ENCODE measurements at regions not wholly inside any gene's neighbourhood (a gene's known extent, or its start where the extent isn't known, plus 50 kb on each side); places are given as distances from the start of the nearest gene placed in this dataset.

GRCh38 chr2:19807866-19808265 lies 93.9 kb downstream of the TTC32 start:
- no peak for DNase-seq

DNA sequence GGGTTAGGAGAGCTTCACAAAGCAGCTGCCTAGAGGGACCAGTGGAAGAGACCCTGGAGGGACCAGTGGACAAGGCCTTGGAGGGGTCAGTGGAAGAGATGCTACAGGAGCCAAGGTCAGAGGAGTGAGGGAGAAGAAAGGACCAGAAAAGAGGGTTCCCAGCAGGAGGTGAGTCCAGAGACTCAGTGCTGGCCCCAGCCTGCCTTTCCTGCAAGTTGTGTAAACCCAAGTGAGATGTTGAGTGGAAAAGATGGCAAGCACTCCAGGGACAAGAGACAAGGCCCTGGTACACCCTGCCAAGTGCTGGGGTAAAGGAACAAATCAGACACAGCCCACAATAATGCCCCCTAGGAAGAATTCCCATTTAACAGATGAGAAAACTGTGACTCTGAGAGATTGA lies 94.4 kb downstream of the TTC32 start:
- no peak for DNase-seq

GRCh38 chr2:19806591-19806990 lies 95.2 kb downstream of the TTC32 start:
- no peak for DNase-seq

DNA sequence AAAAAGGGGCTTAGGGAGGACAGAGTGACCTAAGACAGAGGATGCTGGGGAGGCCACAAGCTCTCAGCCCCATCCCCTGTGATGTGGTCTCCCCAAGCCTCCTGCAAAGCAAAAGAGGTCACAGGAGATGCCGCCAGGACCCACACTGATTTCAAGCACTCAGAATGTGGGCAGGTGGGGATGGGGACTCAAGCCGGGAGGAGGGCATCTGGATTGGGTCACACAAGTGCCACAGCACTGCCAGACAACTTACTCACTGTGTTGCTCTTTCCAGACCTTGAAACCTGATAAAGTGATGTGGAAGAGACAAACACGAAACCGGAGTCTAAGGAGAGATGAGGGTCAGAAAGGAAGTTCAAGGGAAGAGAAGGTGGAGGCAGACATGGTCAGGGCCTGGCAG lies 95.7 kb downstream of the TTC32 start:
- DNase-seq, result no peak

DNA sequence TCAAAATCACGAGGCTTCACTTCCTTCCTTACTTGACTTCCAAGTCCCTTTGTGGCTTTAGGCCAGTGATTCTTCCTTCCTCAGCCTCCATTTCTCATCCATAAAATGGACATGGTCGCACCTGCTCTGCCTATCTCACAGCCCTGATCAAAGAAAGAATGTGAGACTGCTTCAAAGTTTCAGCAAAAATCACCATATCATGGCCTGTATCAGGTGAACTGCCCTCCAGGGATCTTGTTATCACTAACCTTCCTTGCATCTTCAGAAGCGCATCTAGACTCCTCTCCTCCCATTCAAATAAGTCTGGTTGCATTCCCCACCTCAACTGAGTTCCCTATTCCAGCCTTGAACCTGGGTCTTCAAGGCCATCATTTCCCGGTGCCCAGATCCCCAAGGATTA lies 96.5 kb downstream of the TTC32 start:
- no peak for DNase-seq

DNA sequence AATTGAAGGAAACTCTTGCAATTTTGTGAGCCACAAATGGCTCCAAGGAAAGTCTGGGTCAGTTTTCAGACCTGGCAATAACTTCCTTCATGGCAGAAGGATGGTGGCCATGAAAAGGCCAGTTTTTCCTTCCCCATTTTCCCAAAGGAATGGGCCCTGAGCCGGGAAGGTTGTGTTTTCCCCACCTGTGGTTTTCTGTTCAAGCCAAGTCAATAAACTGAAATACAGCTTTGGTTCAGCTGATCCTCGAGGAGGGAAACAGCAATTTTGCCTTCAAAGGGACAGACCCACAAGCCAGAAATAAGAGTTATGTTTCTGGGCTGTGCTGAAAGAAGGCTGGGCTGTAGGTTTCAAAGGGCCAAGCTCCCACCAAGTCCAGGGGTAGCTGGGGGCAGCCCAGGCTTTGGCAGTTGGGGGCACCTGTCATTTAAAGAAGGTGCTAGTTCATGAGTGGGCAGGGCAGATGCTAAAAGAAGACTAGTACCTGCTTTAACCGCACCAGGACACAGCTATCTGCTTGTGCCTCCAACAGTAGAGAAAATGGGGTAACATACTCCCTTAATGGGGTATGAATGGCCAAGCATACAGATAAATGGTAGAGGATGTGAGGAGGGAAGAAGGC lies 97.0 kb downstream of the TTC32 start:
- DNase-seq, result no peak

- DNase-seq, result no peak
Observed at GRCh38 chr2:19802086-19802841, 99.5 kb downstream of the TTC32 start.

DNA sequence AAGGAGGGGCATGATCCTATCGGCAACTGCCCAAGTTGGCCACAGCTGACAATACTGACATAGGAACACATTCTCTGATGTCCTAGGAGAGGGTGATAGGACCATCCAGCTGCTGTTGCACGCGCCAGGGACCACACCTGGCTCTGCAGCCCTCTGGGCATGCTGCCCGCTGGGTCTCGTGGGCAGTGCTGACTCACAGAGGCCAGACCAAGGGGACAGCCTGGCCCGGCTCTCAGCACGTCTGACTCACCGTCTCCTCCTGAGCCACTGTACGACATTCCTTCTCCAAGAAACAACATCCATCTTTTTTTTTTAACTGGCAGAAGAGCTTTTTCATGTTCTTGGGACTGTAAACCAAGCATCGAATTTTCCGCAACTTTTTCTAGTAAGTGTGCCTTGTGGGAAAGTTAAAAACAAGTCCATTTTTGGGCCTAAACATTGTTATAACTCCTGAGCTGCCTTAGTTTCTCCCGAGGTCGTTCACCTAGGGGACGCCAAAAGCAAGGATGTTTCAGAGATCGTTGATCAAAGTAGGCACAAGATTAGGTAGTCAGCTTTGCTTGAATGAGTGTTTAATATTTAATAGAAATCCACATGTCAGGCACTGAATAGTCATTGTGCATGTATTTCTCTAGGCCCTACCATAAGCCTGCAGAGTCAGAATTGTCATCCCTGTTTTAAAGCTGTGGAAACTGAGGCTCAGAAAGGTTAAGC lies 100.3 kb downstream of the TTC32 start:
- DNase-seq, result no peak

DNA sequence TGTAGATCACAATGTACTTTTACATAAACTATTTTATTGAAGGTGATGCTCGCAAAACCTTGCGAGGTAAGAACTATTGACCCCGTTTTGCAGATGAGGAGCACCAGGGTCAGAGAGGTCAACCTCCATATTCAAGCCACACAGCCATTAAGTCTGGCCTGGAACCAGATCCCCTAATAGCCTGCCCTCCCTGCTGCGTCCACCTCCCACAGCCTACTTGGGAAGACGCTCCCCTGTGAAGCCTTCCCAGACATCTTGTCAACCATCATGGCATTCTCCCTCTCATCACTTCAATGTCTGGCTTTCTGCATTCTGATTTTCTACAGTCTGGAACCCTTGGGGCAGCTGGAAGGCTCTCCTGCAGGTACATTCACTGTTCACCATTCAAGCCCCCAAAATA lies 101.0 kb downstream of the TTC32 start:
- no peak for DNase-seq

DNA sequence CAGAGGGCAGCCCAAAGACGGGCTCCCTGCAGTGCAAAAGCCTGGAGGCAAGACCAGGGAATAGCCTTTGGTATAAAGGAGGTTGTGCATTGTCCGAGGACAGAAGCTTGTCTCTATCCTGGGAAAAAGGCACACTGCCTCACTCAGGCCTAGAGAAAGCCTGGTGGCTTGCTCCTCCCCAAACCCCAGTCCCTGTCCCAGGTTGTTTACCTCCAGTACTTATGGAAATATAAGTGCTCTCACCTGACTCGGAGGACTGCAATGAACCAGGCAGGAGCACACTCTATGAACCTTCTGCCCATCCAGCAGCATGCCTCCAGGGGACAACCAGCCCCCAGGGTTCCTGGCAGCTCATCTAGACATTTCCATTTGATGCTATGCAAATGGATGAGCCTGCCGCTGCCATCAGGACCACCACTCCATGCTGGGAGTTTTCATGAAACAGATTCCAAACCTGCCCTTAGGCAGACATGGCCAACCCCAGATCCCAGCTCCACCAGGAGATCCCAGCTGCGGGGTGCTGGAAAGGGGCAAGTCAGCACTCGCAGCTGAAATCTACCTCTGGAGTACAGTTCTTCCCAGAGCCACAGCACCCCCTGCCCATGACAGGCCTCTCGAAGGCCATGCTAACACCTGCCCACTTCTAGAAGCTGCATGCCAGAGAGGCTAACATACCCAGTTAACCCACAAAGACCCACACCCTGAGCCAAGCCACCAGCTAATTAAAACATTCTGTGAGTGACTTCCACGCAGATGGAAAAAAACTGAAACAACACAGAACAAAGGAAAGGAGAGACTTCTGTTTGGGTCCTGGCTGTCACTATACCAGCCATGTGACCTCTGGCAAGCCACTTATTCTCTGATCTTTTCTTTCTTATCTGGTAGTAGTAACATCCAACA lies 101.7 kb downstream of the TTC32 start:
- DNase-seq, result no peak

DNA sequence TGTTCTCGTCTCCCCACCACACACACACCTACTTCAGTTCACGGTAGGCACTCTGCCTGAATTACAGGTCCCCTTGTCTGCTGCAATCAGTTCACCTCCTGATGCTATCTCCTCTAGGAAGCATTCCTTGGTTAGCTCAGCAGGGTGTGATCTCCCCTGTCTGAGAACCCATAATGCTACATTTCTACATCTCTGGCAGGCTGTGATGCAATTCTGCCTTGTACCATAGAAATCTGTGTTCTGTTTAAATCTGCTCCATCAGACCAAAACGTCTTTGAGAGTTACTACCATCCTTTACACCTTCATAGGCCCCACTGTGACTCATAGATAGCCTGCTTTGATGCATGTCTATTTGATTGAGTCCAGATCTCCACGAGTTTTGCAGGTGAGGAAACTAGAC lies 103.9 kb downstream of the TTC32 start:
- DNase-seq, result no peak

DNA sequence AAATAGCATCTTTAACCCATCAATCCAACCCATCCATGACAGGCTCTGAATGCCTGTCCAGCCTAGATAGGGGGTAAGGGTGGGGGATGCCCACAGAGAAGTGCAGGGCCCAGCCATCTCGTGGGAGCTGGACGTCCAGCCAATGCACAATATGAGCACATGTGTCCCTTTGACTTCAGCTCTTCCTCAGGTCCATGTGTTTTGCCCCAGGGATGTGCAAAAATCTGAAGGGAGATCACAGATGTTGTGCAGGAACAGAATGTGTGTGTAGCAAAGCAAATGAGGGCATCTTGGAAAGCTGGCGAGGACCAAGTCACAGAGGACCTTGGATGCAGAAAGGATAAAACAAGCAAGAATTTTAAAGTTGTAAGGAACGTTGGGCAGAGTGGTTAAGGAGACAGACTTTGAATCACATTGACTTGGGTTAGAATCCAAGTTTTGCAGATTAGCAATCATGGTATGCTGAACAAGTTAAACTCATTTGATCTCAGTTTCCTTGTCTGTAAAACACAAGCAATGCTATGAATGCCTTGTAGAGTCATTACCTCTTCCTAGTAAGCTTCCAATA lies 104.5 kb downstream of the TTC32 start:
- no peak for DNase-seq

DNA sequence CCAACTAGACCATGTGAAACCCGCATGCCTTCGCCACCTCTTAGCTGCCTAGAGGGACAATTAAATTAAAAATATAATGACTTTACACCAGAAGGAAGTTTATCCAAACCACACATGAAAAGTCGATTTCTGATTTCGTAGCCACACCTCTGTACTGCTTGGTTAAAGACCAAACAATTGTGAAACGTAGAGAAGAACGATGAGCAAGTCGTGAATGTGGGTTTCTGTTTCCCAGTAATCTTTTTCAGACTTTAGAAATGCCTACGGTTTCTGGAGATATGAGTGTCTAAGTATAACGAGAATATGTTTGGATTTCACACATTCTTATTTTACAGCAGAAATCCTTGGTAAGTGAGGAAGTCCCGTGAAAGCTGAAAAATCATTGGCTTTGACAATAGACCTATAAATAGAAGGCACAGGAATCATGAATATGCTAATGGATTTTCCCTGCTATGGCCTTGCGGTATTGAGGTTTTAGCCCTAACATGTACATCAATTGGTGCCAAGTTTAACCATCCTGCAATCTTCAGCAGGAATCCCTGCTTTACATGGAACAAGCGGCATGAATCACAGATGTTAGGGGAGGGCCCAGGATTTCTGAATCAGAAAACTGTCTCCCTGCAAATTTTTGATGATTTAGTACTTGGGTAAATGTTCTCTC lies 105.6 kb downstream of the TTC32 start:
- no peak for DNase-seq

GRCh38 chr2:19793132-19793750 lies 108.5 kb downstream of the TTC32 start:
- no peak for DNase-seq

DNA sequence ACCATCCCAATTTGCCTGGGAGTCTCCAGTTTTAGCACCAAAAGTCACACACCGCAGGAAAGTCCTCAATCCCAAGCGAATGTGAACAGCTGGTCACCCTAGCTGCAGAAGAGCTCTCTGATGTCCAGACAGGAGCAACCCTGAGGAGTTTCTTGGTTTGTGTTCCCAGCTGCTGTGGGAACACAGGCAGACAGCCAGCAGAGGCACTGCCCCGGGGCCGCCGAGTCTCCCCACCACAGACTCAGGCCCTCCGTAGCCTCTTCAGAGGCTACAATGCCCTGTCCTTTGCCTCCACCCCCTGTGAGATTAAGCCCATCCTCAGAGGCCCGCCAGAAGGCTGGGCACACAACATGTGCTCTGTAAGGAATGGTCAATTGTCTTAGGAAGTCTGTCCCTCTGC lies 111.5 kb downstream of the TTC32 start:
- DNase-seq, result no peak

DNA sequence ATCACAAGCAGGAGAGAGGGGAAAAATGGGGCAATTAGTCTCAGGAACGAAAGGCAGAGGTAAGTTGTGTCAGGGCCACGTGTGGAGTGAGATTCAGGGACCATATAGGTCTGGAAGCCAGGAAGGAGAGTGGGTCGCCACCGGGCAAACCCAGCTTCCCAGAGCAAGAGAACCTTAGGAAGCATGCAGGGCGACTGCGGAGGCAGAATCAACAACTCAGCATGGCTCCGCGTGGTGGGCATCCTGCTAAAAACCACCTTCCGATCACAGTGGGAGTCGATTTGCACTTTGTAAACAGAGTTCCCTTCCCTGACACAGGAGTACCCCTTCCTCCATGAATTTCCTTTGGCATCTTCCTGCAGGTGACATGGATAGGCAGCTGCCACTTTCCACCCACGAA lies 114.6 kb downstream of the TTC32 start:
- DNase-seq, result no peak

GRCh38 chr2:19786408-19787058 lies 115.2 kb downstream of the TTC32 start:
- no peak for DNase-seq

- no peak for DNase-seq
Observed at GRCh38 chr2:19785867-19786266, 115.9 kb downstream of the TTC32 start.

GRCh38 chr2:19785447-19785846 lies 116.3 kb downstream of the TTC32 start:
- DNase-seq, result no peak

- no peak for DNase-seq
Observed at GRCh38 chr2:19784456-19784855, 117.3 kb downstream of the TTC32 start.

DNA sequence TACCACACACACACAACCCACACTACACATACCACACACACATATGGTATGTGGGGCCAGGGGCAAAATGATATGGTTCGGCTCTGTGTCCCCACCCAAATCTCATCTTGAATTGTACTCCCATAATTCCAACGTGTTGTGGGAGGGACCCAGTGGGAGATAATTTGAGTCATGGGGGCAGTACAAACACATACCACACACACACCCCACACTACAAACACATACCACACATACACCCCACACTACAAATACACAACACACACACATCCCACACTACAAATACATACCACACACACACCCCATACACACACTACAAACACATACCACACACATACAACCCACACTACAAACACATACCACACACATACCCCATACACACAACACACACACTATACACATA lies 117.8 kb downstream of the TTC32 start:
- no peak for DNase-seq

Measured in activated CD4-positive, alpha-beta T cell treated with anti-CD3 and anti-CD28 coated beads, Interleukin-2, amount 50 U/mL, for 48 hours (primary cell).